Upper lobe of left lung (tissue), 4 donors: ENCODE measurements at regions not wholly inside any gene's neighbourhood (a gene's known extent, or its start where the extent isn't known, plus 50 kb on each side); places are given as distances from the start of the nearest gene placed in this dataset.

Source experiments
- CTCF ChIP-seq, 6 experiments: fragments of 450-650 bp in 4 of 6; fragments of 200-600 bp in 2 of 6; sonication (generic) in 2 of 6; IDR thresholded peaks; one replicate each; pipeline ENCODE4 v1.5.1; 2016 to 2019; ENCODE audit warnings: antibody characterized with exemption in 6 of 6
- EP300 ChIP-seq, 4 donors: sonication (generic); formaldehyde crosslinking; IDR thresholded peaks; one replicate each; pipeline ENCODE4 v1.5.1; 2017; ENCODE audit warnings: antibody characterized with exemption in 4 of 4, control low read depth in 2 of 4
- POLR2A ChIP-seq, 4 donors: fragments of 450-650 bp; IDR thresholded peaks; one replicate each; pipeline ENCODE4 v1.5.1; 2016 to 2017; ENCODE audit warnings: antibody characterized with exemption in 4 of 4, mild to moderate bottlenecking in 2 of 4
- POLR2AphosphoS5 ChIP-seq, 2 donors: sonication (generic); formaldehyde crosslinking; IDR thresholded peaks; one replicate each; pipeline ENCODE4 v1.5.1; 2017; ENCODE audit warnings: antibody characterized with exemption in 2 of 2

GRCh38 chr9:30575218-30575617 is 1809.2 kb upstream of the ACO1 start:
- TF ChIP-seq CTCF (IDR thresholded peaks at IDR 0.05) (no peak), POLR2A (IDR thresholded peaks at IDR 0.05) (no peak), POLR2AphosphoS5 (IDR thresholded peaks at IDR 0.05) (no peak), EP300 (IDR thresholded peaks at IDR 0.05) (no peak)
